ENCODE measurements at regions not wholly inside any gene's neighbourhood (a gene's known extent, or its start where the extent isn't known, plus 50 kb on each side); places are given as distances from the start of the nearest gene placed in this dataset.

DNA sequence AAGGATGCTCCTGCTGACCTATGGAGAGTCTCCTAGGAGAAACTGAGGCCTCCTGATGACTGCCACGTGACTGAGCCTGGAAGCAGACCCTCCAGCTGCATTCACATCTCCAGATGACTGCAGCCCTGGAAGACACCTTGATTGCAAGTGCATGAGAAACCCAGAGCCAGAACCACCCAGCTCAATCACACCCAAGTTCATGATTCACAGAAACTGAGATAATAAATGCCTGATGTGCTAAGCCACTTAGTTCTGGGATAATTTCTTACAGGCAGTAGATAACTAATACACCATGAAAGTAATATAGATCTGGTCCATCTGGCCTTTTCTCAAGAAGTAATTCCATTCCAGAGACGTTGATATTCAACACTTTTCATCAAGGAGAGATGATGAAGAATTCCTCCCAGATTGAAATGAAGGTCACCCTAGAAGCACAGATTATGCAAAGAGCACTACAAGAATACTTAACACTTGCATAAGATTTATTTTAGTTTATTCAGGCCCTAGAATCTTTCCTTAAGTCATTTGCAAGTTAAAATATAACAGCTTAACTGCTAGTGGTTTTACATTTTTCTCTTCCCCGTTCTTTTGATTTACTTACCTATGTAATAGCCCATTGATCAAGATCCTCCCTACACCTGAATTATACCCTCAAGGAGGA, 208.2 kb upstream of the INHBA start:
- Histone ChIP-seq H3K36me3 (no peaks in the 10 kb centered on the region), H3K27ac (no peak overlapping the region), H3K4me1 (no peaks in the 10 kb centered on the region), H3K9ac (ENCODE audit: low read depth in 2 of 2, low read length in 2 of 2) (no peak overlapping the region), H3K27me3 (no peaks in the 10 kb centered on the region), H3K4me3 (no peak overlapping the region), H3K9me3 (no peaks in the 10 kb centered on the region)
- TF ChIP-seq, protein P1, sequence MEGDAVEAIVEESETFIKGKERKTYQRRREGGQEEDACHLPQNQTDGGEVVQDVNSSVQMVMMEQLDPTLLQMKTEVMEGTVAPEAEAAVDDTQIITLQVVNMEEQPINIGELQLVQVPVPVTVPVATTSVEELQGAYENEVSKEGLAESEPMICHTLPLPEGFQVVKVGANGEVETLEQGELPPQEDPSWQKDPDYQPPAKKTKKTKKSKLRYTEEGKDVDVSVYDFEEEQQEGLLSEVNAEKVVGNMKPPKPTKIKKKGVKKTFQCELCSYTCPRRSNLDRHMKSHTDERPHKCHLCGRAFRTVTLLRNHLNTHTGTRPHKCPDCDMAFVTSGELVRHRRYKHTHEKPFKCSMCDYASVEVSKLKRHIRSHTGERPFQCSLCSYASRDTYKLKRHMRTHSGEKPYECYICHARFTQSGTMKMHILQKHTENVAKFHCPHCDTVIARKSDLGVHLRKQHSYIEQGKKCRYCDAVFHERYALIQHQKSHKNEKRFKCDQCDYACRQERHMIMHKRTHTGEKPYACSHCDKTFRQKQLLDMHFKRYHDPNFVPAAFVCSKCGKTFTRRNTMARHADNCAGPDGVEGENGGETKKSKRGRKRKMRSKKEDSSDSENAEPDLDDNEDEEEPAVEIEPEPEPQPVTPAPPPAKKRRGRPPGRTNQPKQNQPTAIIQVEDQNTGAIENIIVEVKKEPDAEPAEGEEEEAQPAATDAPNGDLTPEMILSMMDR (IDR thresholded peaks at IDR 0.05) = no peak
- intact Hi-C loops (cut with DNase I) = no loop called here
- no peak for DNase-seq

DNA sequence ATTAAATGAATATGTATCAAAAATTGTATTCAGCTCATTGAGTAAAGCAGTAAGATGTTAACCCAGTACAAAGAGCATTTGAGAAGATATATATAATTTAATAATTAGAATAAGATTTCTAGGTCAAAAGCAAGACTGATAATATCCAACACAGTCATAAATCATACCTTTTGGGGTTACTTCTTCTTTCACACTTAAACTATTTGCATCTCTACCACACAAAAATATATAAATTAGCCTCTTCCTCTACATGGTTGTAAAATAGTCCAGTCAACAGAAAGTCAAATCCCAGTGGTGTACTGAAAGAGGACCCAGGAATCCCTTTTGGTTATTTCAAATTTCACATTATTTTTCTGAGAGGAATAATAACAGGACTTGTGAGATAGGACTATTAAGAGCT, 204.6 kb upstream of the INHBA start:
- Histone ChIP-seq H3K9me3 (no peaks in the 10 kb centered on the region), H3K27ac (no peak overlapping the region), H3K4me3 (no peak overlapping the region), H3K36me3 (no peaks in the 10 kb centered on the region), H3K27me3 (no peaks in the 10 kb centered on the region), H3K9ac (ENCODE audit: low read depth in 2 of 2, low read length in 2 of 2) (no peak overlapping the region), H3K4me1 (no peaks in the 10 kb centered on the region)
- intact Hi-C loops (cut with DNase I) = no loop called here
- no peak for DNase-seq
- TF ChIP-seq, protein P1 (IDR thresholded peaks at IDR 0.05) = no peak

DNA sequence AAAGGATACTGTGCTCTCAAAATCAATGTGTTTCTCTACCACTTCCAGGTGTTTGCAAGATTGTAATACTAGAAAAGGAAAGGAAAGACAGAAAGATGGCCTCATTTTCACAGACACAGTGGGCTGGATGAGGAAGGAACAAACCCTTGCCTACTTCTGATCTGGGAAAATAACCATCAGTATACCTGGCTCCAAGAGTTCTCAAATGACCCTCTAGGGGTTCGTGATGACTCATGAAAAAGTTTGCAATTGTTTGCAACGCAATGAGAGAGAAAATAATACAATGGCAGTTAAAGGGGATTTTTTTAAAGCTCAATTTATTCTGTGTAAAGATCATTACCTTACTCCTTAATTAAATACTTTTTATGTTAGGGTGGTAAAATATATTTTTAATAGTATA, 197.6 kb upstream of the INHBA start:
- intact Hi-C loops (cut with DNase I) = no loop called here
- Histone ChIP-seq H3K27ac (no peak overlapping the region), H3K4me1 (no peaks in the 10 kb centered on the region), H3K36me3 (no peaks in the 10 kb centered on the region), H3K9ac (ENCODE audit: low read depth in 2 of 2, low read length in 2 of 2) (no peak overlapping the region), H3K27me3 (no peaks in the 10 kb centered on the region), H3K4me3 (no peak overlapping the region), H3K9me3 (no peaks in the 10 kb centered on the region)
- no peak for DNase-seq
- TF ChIP-seq, protein P1 (IDR thresholded peaks at IDR 0.05) = no peak

DNA sequence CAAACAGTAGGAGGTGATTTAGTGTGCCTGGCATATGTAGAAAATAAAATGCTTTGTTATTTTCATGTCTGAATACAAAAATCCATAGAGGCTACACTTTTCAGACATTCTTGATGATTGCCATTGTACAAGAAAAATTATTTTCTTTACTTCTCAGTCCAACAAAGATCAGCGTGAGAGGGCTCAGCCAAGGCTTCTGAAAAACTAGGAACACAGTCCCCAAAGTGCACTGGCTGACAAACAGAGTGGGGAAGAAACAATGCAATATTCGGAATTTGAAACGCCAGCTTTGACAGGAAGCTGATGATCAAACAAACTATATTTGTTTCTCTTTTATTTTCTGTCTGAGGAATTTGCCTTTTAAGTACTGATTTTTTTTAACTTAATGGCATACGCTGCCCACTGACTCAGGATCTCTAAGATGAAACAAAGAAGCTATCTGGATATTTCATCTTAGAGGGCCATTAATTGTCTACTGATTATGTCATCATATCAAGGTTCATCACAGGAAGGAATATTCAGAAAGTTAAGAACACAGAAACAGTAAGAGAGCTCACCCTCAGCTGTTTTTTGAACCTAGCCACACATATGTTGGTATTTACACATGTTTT, 197.0 kb upstream of the INHBA start:
- Histone ChIP-seq H3K4me3 (no peak overlapping the region), H3K9me3 (no peaks in the 10 kb centered on the region), H3K9ac (ENCODE audit: low read depth in 2 of 2, low read length in 2 of 2) (no peak overlapping the region), H3K27ac (no peak overlapping the region), H3K27me3 (no peaks in the 10 kb centered on the region), H3K4me1 (no peaks in the 10 kb centered on the region), H3K36me3 (no peaks in the 10 kb centered on the region)
- no peak for DNase-seq
- intact Hi-C loops (cut with DNase I) = no loop called here
- TF ChIP-seq, protein P1 (IDR thresholded peaks at IDR 0.05) = no peak

DNA sequence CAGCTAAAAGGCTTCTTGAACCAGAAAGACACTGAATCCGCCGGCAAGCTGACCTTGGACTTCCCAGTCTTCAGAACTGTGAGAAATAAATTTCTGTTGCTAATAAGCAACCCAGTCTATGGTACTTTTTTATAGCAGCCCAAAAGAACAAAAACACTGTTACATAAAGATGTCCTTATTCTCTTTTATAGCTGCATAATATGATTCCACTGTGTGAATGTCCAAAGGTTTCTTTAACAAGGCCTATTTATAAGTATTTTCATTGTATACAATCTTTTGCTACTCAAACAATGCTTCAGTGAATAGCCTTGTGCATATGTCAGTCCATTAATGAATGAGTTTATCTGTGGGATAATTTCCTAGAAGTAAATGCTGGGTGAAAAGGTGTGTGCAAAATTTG, 190.8 kb upstream of the INHBA start:
- H3K27ac ChIP-seq = no peak overlapping the region
- no peaks in the 10 kb centered on the region for H3K4me1 ChIP-seq
- TF ChIP-seq, protein P1 (IDR thresholded peaks at IDR 0.05) = no peak
- no peak for DNase-seq
- intact Hi-C loops (cut with DNase I) = no loop called here
- H3K9ac ChIP-seq (ENCODE audit: low read depth in 2 of 2, low read length in 2 of 2) = no peak overlapping the region
- no peaks in the 10 kb centered on the region for H3K36me3 ChIP-seq
- H3K27me3 ChIP-seq = no peaks in the 10 kb centered on the region
- H3K4me3 ChIP-seq = no peak overlapping the region
- no peaks in the 10 kb centered on the region for H3K9me3 ChIP-seq
